Urinary bladder (tissue), 3 donors: ENCODE measurements at regions not wholly inside any gene's neighbourhood (a gene's known extent, or its start where the extent isn't known, plus 50 kb on each side); places are given as distances from the start of the nearest gene placed in this dataset.

Experiments
- DNase-seq: peaks from one replicate; pipeline ENCODE4 v3.0.0-alpha.2; 2015; ENCODE audit errors: extremely low spot score
- H3K27ac ChIP-seq: one replicate; pipeline ENCODE4 v1.5.1; 2013; ENCODE audit warnings: low read depth, mild to moderate bottlenecking, moderate library complexity
- H3K36me3 ChIP-seq: one replicate; pipeline ENCODE4 v1.6.1; 2013; ENCODE audit warnings: mild to moderate bottlenecking, moderate library complexity; ENCODE audit not compliant: insufficient read depth
- H3K4me1 ChIP-seq: one replicate; pipeline ENCODE4 v1.6.1; 2013; ENCODE audit warnings: mild to moderate bottlenecking, moderate library complexity; ENCODE audit not compliant: insufficient read depth
- H3K4me3 ChIP-seq: one replicate; pipeline ENCODE4 v1.5.1; 2013; ENCODE audit warnings: low read depth, low read length
- WGBS: extraction: QIAGEN DNeasy Blood & Tissue Kit; methylation state at CpG from one replicate; pipeline ENCODE4 v1.1.7; 2013; 5-methylcytosine and 5-hydroxymethylcytosine counted together
- donor health status: healthy with polysubstance abuse.
- donor health status: healthy.

- H3K4me1 ChIP-seq, result no peaks in the 10 kb centered on the region
- H3K36me3 ChIP-seq, result no peaks in the 10 kb centered on the region
- no peak for DNase-seq
- WGBS, result 33% methylated on average over 7 of the region's 7 CpGs
- H3K4me3 ChIP-seq, result no peak overlapping the region
- no peak overlapping the region for H3K27ac ChIP-seq
Observed at GRCh38 chr15:77768521-77769078, 135.9 kb upstream of the LINGO1 start.

- no peak overlapping the region for H3K4me3 ChIP-seq
- H3K36me3 ChIP-seq, result no peaks in the 10 kb centered on the region
- H3K27ac ChIP-seq, result no peak overlapping the region
- no peaks in the 10 kb centered on the region for H3K4me1 ChIP-seq
- 46% methylated on average over 5 of the region's 5 CpGs for WGBS
- DNase-seq, result no peak
Observed at GRCh38 chr15:77768107-77768506, 135.4 kb upstream of the LINGO1 start.

- H3K4me1 ChIP-seq, result no peaks in the 10 kb centered on the region
- H3K4me3 ChIP-seq, result no peak overlapping the region
- no peak for DNase-seq
- no peaks in the 10 kb centered on the region for H3K36me3 ChIP-seq
- WGBS, result 86% methylated on average over 4 of the region's 4 CpGs
- no peak overlapping the region for H3K27ac ChIP-seq
Observed at GRCh38 chr15:77764095-77764494, 131.4 kb upstream of the LINGO1 start.

GRCh38 chr15:77762747-77763355 is 130.1 kb upstream of the LINGO1 start:
- Histone ChIP-seq H3K4me3 (no peak overlapping the region), H3K4me1 (no peaks in the 10 kb centered on the region), H3K36me3 (no peaks in the 10 kb centered on the region), H3K27ac (no peak overlapping the region)
- 77% methylated on average over 15 of the region's 15 CpGs for WGBS
- no peak for DNase-seq

GRCh38 chr15:77759896-77760592 is 127.3 kb upstream of the LINGO1 start:
- DNase-seq, result no peak
- H3K27ac ChIP-seq, result no peak overlapping the region
- H3K36me3 ChIP-seq, result no peaks in the 10 kb centered on the region
- no peak overlapping the region for H3K4me3 ChIP-seq
- no peaks in the 10 kb centered on the region for H3K4me1 ChIP-seq
- WGBS, result 56% methylated on average over 14 of the region's 14 CpGs

- H3K36me3 ChIP-seq, result no peaks in the 10 kb centered on the region
- no peak overlapping the region for H3K27ac ChIP-seq
- no peak for DNase-seq
Observed at GRCh38 chr15:77753939-77754338, 121.2 kb upstream of the LINGO1 start.

GRCh38 chr15:77753281-77753873 is 120.7 kb upstream of the LINGO1 start:
- 39% methylated on average over 9 of the region's 9 CpGs for WGBS

More at GRCh38 chr15:77753939-77754338, 121.2 kb upstream of the LINGO1 start:
- Histone ChIP-seq H3K4me1 (no peaks in the 10 kb centered on the region), H3K4me3 (no peak overlapping the region)

GRCh38 chr15:77749998-77750540 is 117.4 kb upstream of the LINGO1 start:
- H3K4me3 ChIP-seq, result no peak overlapping the region
- no peaks in the 10 kb centered on the region for H3K4me1 ChIP-seq
- 80% methylated on average over 15 of the region's 15 CpGs for WGBS
- no peaks in the 10 kb centered on the region for H3K36me3 ChIP-seq
- no peak for DNase-seq
- H3K27ac ChIP-seq, result no peak overlapping the region

More at GRCh38 chr15:77753281-77753873, 120.7 kb upstream of the LINGO1 start:
- no peaks in the 10 kb centered on the region for H3K4me1 ChIP-seq
- no peak for DNase-seq
- H3K4me3 ChIP-seq, result no peak overlapping the region
- no peak overlapping the region for H3K27ac ChIP-seq
- no peaks in the 10 kb centered on the region for H3K36me3 ChIP-seq

- WGBS, result 66% methylated on average over 6 of the region's 6 CpGs
- H3K36me3 ChIP-seq, result no peaks in the 10 kb centered on the region
- no peak overlapping the region for H3K27ac ChIP-seq
- no peak overlapping the region for H3K4me3 ChIP-seq
- no peak for DNase-seq
- no peaks in the 10 kb centered on the region for H3K4me1 ChIP-seq
Observed at GRCh38 chr15:77749236-77749997, 116.7 kb upstream of the LINGO1 start.

GRCh38 chr15:77748078-77749064 is 115.7 kb upstream of the LINGO1 start:
- Histone ChIP-seq H3K27ac (no peak overlapping the region), H3K4me1 (no peaks in the 10 kb centered on the region), H3K36me3 (no peaks in the 10 kb centered on the region), H3K4me3 (no peak overlapping the region)
- no peak for DNase-seq
- WGBS, result 75% methylated on average over 10 of the region's 10 CpGs

GRCh38 chr15:77747175-77748077 is 114.7 kb upstream of the LINGO1 start:
- DNase-seq, result no peak
- no peak overlapping the region for H3K4me3 ChIP-seq
- 36% methylated on average over 14 of the region's 14 CpGs for WGBS
- no peaks in the 10 kb centered on the region for H3K36me3 ChIP-seq
- no peak overlapping the region for H3K27ac ChIP-seq
- no peaks in the 10 kb centered on the region for H3K4me1 ChIP-seq
